ENCODE measurements at regions not wholly inside any gene's neighbourhood (a gene's known extent, or its start where the extent isn't known, plus 50 kb on each side); places are given as distances from the start of the nearest gene placed in this dataset.

DNA sequence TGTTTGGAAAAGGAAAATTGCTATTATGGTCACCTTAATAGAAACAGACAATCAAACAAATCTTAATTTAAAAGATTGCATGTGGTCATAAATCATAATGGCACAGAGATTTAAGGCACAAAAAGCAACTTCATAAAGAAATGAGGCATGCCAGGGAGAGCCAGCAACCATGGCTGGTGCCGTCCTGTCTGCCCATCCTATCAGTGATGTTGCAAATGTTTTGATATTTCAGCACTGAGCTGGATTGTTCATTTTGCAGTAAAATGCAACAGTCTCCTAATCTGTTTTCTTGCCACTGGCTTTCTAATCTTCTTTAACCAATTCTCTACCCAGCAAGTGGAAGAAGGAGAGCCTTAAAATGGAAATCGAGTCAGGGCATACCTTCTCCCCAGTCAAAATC is 249.8 kb downstream of the SAMD5 start:
- no peak for DNase-seq (ENCODE audit: low spot score)

DNA sequence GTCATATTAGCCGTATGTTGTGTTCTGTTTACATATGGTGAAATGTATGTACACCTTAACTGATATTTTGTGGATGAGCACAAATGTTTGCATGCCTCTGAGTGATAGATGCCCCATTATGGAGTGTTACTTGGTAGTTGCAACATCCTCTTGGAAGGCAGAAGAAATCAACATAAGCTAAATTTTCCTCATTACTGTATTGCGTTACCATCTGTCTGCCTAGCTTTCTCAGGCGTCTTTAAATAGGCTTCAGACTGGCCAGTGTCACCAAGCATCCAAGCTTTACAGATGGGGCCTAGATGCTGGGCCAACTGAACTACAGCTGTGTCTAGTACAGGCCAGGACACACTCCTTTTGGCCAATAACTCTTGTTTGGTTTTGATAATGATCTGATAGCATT is 250.6 kb downstream of the SAMD5 start:
- DNase-seq (ENCODE audit: low spot score) = no peak

DNA sequence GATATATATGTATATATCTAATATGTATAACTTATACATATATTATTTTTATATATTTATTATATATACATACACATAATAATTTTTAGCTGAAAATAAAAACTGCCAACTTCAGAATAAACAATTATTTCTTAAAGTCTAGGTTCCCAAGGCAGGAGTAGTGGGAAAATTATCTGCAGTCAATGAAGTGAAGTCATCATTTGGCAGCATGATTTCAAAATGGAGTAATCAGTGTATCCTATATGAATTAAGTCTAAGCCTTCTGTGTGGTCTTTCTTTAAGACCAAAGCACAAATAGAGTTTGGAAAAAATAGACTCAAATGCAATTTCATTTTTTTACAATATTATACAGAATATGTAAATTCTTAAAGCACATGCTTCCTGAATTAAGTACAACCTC is 251.0 kb downstream of the SAMD5 start:
- no peak for DNase-seq (ENCODE audit: low spot score)

- no peak for DNase-seq (ENCODE audit: low spot score)
Measured at GRCh38 chr6:147765541-147765940, 257.1 kb downstream of the SAMD5 start.

DNA sequence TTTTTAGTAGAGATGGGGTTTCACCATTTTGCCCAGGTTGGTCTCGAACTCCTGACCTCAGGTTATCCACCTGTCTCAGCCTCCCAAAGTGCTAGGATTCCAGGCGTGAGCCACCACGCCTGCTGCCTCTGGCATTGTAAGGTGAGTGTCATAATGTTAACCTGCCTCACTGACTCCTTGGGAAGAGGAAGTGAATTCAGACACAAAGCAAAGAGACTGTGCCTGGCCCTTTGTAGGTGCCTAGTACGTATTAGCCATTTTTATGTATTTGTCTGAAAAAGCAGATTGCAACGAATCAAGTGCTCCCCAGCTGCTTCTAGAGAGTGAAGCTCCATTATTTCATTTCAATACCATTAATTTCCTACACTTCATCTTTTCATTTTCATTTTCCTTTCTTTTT is 260.5 kb downstream of the SAMD5 start:
- DNase-seq (ENCODE audit: low spot score) = no peak

- DNase-seq (ENCODE audit: low spot score) = no peak
Measured at GRCh38 chr6:147769496-147770087, 261.1 kb downstream of the SAMD5 start.

- DNase-seq (ENCODE audit: low spot score) = no peak
Measured at GRCh38 chr6:147770221-147770620, 261.7 kb downstream of the SAMD5 start.

DNA sequence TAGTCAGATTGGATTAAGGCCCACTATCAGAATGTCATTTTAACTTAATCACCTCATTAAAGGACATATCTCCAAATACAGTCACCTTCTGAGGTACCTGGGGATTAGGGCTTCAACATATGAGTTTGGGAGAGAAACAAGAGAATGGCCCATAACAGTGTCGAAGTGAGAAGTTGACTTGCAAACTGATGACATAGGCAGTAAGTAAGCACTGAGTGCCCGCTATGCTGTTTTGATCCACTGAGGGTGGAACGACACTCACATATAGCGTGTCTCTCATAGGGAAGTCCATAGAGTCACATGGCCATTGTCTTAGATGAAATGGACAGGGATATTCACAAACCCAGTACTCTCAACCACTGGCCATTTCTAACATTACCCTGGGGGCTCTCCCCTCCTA is 264.2 kb downstream of the SAMD5 start:
- no peak for DNase-seq (ENCODE audit: low spot score)

- DNase-seq (ENCODE audit: low spot score) = no peak
Measured at GRCh38 chr6:147774856-147775255, 266.4 kb downstream of the SAMD5 start.

GRCh38 chr6:147776631-147777213 is 268.2 kb downstream of the SAMD5 start:
- no peak for DNase-seq (ENCODE audit: low spot score)

- DNase-seq (ENCODE audit: low spot score) = no peak
Measured at GRCh38 chr6:147779624-147780023, 271.1 kb downstream of the SAMD5 start.

- DNase-seq (ENCODE audit: low spot score) = no peak
Measured at GRCh38 chr6:147782302-147782701, 273.8 kb downstream of the SAMD5 start.

- no peak for DNase-seq (ENCODE audit: low spot score)
Measured at GRCh38 chr6:147784371-147784770, 275.9 kb downstream of the SAMD5 start.

GRCh38 chr6:147787417-147787816 is 278.9 kb downstream of the SAMD5 start:
- no peak for DNase-seq (ENCODE audit: low spot score)

DNA sequence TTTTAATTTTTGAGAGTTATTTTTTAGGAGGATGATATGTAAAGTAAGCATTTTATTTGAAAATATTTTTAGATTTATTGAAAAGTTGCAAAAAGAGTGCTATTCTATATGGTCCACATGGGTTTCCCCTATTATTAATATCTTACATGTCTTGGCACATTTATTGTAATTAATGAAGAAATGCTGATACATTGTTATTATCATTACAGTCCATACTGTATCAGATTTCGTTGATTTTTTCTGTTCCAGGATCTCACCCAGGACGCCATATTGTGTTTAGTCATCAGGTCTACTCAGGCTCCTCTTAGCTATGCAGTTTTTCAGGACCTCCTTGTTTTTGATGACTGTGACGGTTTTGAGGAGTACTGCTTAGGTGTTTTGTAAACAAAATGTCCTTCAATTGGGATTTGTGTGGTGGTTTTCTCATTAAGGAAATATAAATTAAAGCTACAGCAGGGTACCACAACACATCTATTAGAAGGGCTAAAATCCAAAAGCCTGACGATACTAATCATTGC is 281.0 kb downstream of the SAMD5 start:
- no peak for DNase-seq (ENCODE audit: low spot score)

DNA sequence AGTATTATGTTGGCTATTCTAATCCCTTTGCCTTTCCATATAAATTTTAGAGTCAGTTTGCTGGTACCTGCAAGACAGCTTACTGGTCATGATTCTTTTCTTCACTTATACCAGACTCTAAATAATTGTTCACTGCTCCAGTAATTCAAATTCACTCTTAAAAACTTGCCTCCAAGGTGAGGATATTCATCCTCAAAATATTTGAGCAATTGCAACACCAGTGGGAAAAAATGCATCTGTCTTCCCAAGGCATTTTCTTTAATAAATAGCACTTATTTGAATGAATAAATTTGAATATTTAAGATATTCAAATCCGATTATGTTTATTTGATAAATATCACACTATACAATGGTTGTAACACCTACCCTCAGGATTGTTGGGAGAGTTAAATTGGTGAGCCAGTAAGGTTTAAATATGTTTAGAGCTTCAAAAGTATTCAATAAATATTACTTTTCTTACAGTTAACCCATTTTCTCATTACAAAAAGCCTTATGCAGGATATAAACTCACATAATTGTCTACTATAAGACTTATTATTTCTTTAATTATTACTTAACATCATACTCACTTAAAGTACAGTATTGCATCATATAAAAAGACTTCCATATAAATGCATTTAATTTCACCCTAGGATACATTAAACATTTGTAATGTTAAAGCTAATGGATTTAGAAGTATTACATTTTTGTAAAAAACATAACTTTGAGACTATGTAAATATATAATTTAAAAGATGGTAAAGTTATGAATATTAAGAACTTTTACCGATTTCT is 285.6 kb downstream of the SAMD5 start:
- DNase-seq (ENCODE audit: low spot score) = no peak

GRCh38 chr6:147802459-147802858 is 294.0 kb downstream of the SAMD5 start:
- DNase-seq (ENCODE audit: low spot score) = no peak

DNA sequence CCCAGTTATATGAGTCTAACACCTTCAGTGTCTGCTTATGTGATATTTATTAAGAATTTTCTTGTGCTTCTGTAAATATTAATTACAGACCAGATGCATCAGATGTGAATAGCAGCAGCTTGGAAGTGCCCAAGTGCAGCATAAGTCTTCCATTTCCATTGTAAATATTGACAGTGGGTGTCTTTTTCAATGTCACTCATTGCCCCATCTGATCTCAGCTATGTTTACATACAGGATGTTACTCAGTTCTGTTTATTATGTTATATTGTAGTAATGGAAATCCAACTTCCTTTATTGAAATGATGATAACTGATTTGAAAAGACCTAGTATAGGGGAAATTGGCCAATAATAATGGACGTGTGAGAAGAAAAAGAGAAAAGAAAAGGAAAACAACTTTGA is 296.7 kb downstream of the SAMD5 start:
- no peak for DNase-seq (ENCODE audit: low spot score)

DNA sequence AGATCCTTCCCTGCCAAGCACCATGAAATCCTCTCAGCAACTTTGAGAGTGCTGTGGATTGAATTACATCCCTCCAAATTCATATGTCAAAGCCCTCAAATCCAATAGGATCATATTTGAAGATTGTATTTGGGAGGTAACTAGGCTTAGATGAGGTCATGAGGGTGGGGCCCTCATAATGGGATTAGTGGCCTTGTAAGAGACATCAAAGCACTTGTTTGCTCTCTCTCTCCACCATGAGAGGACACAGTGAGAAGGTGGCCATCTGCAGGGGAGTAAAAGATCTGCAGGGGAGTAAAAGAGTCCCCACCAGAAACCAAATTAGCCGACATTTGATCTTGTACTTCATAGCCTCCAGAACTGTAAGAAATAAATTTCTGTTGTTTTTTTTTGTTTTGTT is 298.2 kb downstream of the SAMD5 start:
- DNase-seq (ENCODE audit: low spot score) = no peak

- no peak for DNase-seq (ENCODE audit: low spot score)
Measured at GRCh38 chr6:147808640-147809039, 300.1 kb downstream of the SAMD5 start.

- no peak for DNase-seq (ENCODE audit: low spot score)
Measured at GRCh38 chr6:147811913-147812629, 303.6 kb downstream of the SAMD5 start.

- no peak for DNase-seq (ENCODE audit: low spot score)
Measured at GRCh38 chr6:147817042-147817689, 308.7 kb downstream of the SAMD5 start.

Data from hematopoietic multipotent progenitor cell treated with erythropoietin and hydrocortisone succinate and interleukin-3 and kit ligand, for 15 days (in vitro differentiated cells).